ENCODE measurements at regions not wholly inside any gene's neighbourhood (a gene's known extent, or its start where the extent isn't known, plus 50 kb on each side); places are given as distances from the start of the nearest gene placed in this dataset.
"Not testable (repeated sequence)": the region's sequence is repeated elsewhere in the genome, so short reads cannot be mapped to it uniquely, and the experiment has no call there.

DNA sequence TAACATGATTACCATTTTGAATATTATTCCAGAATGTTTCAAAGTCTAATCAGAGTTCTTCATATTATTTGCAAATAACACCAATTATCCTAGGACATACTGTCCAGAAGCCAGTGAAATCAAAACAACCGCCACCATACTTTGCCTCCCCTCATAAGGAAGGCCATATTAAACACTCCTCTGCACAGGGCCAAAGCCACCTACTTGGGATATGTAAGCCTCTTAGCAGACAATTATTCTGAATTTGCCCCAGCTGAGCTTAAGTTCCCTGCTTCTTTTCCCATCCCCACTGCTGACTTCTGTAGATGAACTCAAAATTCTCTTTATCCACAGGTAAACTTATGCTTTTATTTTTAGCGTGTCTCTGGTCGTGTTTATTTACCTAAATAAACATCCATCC, 374.0 kb downstream of the KIF2B start:
- DNase-seq: no peak

DNA sequence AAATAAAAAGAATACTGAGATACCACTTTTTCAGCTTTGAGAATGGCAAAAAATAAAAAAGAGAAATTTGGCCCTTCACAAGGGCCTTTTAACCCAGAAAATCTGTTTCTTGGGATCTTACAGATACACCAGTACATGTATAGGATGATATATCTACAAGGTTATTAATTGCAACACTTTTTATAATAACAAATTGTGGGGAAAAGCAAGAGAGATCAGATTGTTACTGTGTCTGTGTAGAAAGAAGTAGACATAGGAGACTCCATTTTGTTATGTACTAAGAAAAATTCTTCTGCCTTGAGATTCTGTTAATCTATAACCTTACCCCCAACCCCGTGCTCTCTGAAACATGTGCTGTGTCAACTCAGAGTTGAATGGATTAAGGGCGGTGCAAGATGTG, 378.7 kb downstream of the KIF2B start:
- DNase-seq: not testable (repeated sequence)

DNA sequence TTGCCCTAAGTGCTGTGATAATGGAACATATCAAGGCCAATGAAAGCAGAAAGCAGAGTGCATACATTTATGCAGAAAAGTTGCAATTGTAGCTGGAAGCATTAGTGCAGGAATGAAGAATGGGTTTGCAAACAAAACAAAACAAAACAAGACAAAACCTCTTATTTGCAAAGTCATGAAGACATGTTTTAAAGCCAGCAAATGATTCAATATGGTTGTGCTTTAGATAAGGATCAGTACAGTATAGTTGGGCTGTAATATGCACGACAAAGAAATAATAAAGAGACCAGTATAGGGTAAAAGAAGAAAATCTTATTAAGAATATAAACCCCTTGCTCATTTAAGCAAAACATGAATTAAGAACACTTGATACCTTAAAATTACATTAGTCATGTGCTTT, 398.1 kb downstream of the KIF2B start:
- DNase-seq: no peak

DNA sequence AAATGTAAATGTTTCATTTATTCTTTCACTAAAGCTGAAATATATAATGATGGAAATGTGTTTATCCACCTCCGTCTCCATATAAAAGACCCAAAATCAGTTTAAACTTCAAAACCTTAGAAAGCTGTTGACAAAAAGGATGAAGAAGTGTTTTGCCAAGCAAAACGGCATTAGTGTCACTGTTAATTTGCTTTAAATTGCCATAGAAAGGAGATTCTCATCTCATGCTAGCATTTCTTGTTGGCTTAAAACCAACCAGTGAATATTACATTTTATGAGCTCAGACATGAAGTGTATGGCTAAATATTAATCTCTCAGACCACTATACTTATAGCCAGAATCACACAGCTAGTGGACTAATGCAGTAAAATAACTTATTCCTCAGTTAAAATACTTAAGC, 398.8 kb downstream of the KIF2B start:
- no peak for DNase-seq

DNA sequence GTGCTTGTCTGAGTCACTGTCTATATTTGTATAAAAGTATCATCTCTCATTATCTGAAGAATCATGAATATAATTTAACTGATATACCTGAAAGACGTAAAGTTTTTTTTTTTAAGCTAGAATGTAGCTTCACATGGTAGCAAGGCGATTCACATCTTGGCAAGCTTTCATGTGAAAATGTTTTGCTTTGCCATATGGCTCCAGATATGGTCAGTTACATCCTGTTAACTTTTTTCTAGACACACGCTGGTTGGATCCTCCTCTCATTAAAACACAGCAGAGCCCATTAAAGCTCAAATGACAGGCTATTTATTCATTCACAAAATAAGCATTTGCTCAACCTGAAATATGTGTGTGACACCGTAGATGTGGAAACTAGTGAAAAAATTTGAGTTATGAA, 412.8 kb downstream of the KIF2B start:
- DNase-seq: no peak

DNA sequence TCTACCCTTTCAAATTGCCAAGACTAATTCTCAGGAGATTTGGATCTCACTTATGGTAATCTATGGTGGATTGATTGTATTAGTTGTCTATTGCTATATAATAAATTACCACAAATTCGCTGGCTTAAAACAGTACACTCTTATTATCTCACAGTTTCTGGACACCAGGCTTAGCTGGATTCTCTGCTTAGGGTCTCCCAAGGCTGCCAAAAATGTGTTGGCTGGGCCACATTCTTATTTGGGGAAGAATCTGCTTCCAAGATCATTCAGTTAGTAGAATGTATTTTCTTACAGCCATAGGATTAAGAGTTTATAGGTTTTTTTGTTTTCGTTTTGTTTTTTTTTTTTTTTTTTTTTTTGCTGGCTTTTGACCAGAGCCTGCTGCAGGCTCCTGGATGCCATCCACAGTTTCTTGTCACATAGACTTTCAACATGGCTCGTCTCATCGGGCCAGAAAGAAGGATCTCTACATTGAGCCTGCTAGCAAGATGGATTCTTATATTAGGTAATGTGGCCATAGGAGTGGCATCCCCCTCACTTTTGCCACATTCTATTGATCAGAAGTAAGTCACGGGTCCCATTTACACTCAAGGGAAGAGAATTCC, 415.3 kb downstream of the KIF2B start:
- no peak for DNase-seq

DNA sequence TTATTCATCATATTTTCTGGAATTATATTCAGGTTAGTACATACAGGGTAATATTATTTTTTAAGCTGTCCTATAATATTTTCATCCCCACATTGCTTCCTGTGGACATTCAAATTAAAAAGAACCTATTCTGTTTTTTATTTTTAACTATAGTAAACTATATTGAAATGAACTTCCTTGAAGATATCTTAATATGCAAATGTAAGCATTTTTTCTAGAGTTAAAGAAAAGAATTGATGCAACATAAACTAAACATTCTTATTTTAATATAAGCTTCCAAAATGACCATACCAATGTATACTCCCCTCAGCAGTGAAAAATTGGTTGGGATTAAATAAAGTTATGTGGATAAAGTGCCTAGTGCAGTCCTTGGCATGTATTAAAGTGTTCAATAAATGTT, 416.6 kb downstream of the KIF2B start:
- DNase-seq: no peak

DNA sequence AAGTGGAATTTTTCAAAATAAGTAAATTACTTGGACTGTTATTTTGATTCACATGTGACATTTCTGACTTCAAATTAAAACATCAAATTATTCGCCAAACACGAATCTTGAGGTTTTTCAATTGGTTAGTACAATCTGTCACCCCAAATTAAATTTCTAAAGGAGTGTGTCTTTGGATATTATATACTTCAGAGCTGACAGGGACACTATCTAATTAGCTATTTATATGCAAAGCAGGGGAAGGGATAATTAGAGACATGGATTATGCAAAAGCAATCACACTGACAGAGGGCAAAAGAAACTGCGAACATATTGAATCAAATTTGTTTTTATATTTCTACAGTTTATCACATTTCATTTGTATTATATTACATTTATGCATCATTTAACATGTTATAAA, 433.0 kb downstream of the KIF2B start:
- DNase-seq: no peak

DNA sequence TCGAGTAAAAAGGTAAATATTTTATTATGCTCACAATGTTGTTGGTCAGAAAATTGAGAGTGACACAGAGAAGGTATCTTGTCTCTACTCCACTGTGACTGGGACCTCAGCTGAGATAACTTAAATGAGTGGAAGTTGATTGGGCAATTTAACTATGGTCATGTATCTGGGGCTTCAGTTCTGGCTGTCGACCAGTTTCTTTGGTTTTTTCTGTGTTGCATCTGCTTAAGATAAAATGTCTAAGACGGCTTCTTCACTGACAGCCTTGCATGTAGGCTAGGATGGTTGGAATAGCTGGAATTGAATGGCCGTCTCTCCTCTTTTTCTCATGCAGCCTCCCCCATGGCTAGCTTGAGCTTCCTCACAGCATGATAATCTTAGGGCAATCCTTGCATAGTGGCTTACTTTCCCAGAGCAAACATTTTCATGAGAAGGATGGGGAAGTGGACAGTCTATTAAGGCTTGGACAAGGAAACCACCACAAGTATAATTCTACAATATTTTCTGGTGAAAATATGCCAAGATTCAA, 433.7 kb downstream of the KIF2B start:
- DNase-seq: no peak

DNA sequence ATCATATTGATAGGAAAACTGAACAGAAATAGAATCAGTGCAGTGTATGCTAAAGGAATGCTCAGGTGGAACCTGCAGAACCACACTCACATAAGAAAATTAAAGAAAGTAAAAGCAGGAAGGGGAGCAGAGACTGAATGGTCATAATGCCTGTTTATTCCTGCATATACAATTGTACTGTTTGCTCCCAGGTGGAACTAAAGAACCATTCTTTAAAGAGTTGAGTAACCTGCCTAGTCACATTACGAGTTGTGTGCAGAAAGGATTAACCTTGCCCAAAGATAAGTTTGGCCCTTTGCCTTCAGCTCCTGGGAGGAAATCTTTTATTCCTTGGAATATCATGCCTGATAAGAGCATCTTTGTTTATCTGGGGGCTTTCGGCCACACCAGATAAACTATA, 434.7 kb downstream of the KIF2B start:
- no peak for DNase-seq

DNA sequence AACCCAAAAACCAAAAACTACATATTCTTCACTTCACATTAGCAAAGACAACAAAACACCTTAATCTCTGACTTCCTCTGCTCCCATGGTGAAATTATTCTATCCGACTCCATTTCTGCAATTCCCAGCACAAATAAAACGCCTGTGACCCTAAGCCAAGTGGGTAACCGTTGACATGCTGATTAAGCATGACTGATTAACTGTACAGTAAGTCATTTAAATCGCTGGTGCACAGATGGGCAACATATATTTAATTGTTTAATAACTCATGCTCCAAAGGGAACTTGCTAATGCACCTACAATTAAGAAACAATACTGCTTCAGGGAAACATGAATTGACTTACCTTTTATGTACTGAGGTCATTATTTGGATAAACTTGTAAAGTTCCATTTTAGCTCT, 436.7 kb downstream of the KIF2B start:
- no peak for DNase-seq

DNA sequence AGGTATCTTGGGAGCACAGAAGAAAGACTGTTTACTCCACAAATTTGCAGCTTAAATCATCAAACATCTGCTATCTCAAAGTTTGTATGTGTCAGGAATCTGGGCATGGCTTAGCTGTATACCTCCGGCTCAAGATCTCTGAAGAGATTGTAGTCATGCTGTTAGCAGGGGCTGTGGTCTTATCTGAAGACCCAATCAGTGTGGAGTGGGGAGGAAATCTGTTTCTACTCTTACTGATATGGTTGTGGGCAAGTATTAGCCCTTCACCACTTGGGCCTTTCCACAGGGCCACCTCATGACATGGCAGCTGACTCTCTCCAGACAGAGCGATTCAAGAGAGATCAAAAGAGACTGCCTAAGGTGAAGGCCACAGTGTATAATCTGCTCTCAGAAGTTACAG, 438.7 kb downstream of the KIF2B start:
- DNase-seq: no peak

DNA sequence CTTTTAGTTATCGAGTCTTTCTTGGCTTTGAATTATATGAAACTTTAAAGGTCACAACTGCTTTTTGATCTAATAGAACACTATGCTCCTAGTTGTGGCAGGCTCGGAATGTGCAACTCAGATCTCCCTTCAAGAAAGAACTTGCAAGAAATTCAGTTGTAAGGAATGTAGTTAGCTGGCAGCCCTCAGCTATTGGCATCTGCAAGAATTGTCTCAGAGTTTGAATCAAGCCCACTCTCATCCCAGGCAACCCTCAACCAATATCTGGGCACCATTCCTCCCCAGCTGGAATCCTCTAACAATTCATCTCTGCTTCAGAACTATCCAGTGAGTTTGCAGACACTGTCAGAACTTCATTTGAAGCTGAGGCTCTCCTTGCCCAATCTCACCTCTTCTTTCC, 447.2 kb downstream of the KIF2B start:
- no peak for DNase-seq

DNA sequence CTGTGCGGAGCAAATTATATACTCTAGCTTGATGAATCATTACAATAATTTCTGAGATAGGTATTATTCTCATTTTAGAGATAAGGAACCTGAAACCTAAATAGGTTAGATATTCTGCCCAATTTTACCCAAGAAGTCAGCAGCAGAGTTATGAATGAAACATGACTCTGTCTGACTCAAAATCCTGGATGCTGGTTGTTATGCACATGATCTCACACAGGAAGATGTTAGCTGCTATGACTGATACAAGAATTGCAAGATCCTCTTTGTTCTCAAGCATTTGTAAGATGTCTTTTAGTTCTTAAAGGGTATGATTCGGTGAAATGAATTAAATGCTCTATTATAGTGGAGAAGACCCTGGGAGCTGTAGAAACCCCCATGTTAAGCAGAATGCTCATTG, 447.8 kb downstream of the KIF2B start:
- no peak for DNase-seq

DNA sequence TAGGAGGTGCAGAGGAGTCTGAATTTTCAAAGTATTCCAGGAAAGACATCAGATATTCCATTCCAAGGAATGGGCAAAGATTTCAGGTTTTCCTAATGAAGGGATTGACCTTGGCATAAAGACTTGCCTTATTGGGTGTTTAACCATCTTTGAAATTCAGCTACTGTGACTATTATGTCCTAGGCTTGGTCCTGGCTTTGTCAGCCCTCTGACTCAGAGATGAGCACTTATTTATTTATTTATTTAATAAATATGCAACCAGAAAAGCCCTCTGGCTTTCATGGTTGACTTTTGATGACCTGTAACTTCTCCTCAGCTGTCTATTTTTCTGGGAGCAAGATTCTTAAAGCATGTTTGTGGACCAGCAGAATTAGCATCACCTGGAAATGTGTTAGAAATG, 455.1 kb downstream of the KIF2B start:
- no peak for DNase-seq

DNA sequence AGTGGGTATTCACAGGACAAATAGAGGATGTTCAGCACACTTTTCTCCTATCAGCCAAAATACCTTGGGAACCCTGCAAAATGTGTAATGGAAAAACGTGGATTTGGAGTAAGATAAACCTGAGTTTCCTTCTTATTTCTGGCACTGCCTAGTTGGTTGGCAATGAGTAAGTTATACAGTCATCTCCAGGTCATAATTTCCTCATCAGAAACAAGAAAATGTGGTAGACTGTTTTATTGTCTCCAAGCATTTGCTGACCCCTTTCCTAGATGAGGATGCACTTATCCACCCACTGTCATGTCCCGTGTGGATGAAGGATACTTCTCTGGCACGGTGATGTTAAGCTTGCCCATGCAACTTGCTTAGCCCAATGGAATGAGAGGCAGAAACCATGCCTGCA, 458.0 kb downstream of the KIF2B start:
- no peak for DNase-seq

DNA sequence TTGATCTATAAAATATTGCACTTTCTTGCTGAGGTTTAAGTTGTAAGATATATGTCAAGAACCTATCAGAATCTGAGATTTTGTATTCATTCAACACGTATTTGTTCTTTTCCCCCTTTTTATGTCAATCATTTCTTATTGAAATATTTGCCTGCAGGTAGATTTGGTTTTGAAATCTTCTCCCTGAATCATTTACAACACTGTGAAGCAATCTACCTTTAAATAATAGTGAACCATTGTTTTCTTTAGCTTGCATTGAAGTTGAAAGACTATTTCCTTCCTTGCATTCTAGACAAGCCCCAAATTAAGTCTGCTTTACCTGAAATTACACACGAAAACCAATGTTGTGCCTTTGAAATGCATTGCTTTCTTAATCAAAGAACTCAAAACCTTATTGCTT, 460.2 kb downstream of the KIF2B start:
- DNase-seq: no peak

DNA sequence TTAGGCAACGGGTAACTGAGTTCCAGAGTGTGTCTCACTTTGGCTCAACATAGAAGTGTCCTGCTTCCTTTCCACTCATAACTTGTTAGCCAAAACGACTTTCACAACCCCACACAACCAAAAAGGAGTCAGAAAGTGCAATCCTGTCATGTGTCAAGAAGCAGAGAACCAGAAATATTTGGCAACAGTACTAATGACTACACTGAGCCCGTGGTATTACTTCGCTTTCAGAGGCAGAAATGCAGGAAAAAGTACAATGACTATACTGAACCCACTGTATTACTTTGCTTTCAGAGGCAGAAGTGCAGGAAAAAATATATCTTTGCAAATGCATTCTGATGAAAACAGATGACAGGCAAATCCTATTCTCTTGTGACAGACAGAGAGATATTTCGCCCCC, 484.6 kb downstream of the KIF2B start:
- no peak for DNase-seq

DNA sequence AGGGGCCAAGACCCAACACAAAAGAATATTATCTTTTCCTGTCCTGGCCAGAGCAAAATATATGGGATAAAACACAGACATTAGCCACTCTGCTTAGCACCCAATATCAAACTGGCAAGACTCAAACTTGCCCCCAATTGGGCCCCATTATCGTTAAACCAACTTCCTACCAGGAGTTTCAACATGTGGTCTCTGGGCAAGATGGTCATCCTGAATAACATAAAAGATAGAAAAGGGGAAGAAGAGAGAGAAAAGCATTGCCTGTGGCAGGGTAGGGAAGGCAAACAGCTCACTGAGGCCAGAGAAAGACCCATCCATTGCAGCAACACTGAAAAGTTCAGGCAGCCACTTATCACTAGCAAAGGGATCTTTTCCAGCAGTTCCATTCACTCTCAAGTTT, 502.1 kb downstream of the KIF2B start:
- DNase-seq: no peak

DNA sequence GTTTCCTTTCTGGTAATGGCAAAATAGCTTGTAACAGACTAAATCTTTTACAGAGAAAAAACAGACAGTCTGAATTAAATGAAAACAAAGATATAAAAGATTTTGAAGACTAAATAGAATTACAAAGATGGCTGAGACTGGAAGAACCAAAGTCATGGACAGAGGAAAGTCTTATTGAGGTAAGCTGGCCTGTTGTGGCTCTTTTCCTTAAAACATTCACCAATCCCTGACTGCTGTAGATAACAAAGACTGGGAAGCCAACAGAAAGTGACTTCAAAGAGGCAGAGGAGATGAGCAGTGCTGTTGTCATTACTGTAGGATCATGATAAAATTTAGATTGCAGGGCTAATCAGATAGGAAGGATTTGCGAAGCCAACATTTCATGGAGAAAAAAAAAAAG, 517.0 kb downstream of the KIF2B start:
- no peak for DNase-seq

DNA sequence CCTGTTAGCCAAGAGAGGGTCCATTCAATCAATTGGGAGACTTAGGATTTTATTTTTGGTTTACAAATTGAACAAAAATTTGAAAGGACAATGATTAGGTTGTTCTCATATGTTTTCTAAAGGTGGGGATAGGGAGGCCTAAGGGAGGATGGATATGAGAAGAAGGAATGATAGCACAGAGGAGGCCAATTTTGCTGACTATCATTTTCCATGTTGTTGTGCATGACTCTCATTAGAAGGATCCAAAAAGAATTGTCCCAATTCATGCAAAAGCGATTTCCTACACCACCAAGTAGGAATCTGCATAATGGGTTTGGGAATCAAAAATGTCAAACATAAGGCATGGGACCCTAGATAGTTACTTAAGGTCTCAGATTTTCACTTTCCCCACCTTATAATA, 524.8 kb downstream of the KIF2B start:
- DNase-seq: no peak

DNA sequence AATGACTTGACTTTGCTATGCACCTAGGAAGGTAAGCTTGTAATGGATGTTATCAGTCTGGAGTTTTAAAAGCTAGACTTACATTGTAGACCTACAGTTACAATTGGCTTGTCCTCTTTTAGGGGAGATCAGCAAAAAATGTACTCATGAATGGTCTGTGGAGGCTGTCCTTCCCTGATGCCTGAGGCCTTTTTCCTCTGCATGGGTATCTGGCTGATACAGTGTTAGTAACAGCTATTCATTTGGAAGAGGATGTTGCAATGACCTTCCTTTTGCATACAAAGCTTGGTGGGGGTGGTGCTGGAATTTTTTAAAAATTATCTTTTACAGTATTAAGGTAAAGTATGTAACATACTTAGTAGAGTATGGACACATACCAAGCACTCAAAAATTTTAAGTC, 525.5 kb downstream of the KIF2B start:
- no peak for DNase-seq

DNA sequence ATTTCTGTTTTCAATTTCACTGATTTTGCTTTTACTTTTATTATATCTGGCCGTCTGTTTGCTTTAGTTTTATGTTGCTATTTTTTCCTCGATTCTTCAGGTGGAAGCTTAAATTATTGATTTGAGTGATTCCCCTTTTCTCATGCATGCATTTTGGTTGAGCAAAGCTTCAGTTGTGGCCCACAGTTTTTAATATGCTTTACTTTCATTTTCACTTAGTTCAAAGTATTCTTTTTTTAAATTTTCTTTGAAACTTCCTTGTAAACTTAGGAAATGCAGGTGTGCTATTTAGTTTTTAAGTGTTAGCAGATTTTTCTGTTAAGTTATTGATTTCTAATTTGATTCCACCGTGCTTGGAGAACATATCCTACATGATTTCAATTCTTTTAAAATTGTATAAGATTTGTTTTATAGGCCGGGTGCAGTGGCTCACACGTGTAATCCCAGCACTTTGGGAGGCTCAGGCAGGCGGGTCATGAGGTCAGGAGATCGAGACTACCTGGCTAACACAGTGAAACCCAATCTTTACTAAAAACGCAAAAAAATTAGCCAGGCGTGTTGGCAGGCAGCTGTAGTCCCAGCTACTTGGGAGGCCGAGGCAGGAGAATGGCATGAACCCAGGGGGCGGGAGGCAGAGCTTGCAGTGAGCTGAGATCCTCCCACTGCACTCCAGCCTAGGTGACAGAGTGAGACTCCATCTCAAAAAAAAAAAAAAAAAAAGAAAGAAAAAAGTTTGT, 531.2 kb downstream of the KIF2B start:
- no peak for DNase-seq

DNA sequence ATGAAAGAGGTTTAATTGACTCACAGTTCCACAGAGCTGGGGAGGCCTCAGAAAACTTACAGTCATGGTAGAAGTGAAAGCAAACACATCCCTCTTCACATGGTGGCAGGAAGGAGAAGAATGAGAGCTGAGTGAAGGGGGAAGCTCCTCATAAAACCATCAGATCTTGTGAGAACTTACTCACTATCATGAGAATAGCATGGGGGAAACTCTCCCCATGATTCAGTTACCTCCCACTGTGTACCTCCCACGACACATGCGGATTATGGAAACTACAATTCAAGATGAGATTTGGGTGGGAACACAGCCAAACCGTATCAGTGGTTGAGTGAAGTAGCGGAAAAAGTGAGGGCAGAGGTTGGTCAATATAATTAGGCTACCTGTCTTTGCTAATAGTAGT, 538.3 kb downstream of the KIF2B start:
- not testable (repeated sequence) for DNase-seq

DNA sequence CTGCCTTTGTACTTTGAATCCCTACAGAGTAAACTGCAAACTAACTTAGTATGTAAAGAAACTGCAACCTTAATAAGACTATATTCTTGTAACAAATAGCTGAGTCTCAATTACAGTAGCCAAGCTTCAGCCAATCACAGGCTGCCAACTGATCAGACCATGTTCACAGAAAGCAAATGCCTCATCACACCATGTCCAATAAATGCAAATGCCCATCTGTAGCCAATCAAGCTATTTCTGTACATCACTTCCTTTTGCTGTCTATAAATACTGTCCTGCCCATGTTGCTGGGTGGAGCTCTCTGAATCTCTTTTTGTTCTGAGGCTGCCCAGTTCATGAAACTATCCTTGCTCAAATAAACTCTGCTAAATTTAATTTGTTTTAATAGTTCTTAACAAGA, 531.7 kb upstream of the TOM1L1 start:
- no peak for DNase-seq

Data from inflammatory macrophage (primary cell).